GM20431 (cell line): ENCODE measurements at regions not wholly inside any gene's neighbourhood (a gene's known extent, or its start where the extent isn't known, plus 50 kb on each side); places are given as distances from the start of the nearest gene placed in this dataset.

Experiments used
- in situ Hi-C: fragments of 300-500 bp; cut with MseI, MboI; formaldehyde crosslinking; loops from one replicate; pipeline ENCODE4 v1.15.0; 2020; ENCODE audit warnings: low sequenced_read_pairs; ENCODE audit not compliant: unreplicated experiment

DNA sequence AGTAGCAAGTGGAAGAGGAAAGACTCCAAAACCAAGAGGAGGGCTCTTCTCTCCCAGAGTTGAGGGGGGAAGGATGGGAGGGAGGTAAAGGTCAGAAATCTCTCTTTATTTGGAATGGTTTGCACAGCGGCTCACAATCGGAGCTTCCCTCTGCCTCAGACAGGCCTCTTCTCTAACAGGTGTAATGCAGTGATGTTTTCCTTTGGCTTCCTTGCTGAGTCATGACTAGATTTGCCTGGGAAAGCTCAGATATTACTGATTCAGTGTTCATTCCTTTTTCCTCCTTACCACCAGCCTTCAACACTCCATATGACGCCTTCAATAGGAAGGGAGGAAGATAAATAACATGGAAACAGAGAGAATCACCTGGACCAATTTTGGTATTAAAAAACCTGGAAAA, 136.6 kb downstream of the RNF152 start:
- in situ Hi-C loops: no loop called here

GRCh38 chr18:61755555-61755954, 137.3 kb downstream of the RNF152 start:
- in situ Hi-C loops: no loop called here

- in situ Hi-C loops: no loop called here
Observed at GRCh38 chr18:61754039-61754583, 138.7 kb downstream of the RNF152 start.

DNA sequence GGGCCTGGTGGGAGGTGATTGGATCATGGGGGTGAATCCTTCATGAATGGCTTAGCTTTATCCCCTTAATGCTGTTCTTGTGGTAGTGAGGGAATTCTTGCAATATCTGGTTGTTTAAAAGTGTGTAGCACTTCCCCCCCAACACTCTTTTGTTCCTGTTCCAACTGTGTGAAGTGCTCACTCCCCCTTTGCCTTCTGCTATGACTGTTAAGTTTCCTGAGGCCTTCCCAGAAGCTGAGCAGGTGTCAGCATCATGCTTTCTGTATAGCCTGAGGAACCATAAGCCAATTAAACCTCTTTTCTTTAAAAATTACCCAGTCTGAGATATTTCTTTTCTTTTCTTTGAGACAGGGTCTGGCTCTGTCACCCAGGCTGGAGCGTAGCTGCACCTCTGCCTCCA, 139.4 kb downstream of the RNF152 start:
- in situ Hi-C loops: no loop called here

- in situ Hi-C loops: no loop called here
Observed at GRCh38 chr18:61752973-61753372, 139.8 kb downstream of the RNF152 start.

- in situ Hi-C loops: no loop called here
Observed at GRCh38 chr18:61750840-61751668, 141.8 kb downstream of the RNF152 start.

GRCh38 chr18:61749546-61749945, 143.3 kb downstream of the RNF152 start:
- in situ Hi-C loops: no loop called here

DNA sequence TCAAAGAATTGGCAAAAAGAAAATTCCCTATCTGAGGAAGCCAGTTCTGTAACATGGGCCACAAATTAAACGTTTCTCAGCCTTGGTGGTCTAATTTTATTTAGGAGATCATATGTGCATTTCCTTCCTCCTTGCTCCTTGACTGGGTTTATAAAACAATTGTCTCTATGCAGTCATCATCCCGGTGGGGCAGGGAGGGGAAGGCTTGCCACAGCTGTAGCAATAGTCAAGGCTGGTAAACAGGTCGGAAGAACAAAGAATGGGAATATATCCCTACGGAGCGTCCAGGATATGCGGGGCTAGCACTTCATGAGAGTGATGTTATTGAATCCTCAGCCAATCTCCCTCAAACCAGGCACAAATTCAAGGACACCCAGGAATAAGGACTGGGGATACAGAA, 143.8 kb downstream of the RNF152 start:
- in situ Hi-C loops: no loop called here

DNA sequence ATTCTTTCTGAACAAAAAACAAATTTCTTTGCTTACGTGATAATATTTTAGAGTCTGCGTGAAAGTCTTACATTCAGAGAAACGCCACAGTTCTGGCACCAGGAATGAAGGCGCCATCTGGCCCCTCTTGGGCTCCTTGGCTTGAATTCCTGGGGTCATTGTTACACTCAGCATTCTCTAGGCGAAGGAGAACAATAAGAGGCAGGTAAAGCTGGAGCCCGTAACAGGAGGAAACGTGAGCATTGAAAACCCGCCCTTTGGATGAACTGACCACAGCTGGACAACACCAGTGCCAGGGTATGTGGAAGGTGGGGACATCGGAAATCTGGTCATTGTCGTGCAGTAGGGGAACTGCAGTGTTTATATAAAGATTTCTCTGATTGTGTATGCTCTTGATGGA, 144.8 kb downstream of the RNF152 start:
- in situ Hi-C loops: no loop called here

GRCh38 chr18:61743775-61744531, 148.9 kb downstream of the RNF152 start:
- in situ Hi-C loops: no loop called here

DNA sequence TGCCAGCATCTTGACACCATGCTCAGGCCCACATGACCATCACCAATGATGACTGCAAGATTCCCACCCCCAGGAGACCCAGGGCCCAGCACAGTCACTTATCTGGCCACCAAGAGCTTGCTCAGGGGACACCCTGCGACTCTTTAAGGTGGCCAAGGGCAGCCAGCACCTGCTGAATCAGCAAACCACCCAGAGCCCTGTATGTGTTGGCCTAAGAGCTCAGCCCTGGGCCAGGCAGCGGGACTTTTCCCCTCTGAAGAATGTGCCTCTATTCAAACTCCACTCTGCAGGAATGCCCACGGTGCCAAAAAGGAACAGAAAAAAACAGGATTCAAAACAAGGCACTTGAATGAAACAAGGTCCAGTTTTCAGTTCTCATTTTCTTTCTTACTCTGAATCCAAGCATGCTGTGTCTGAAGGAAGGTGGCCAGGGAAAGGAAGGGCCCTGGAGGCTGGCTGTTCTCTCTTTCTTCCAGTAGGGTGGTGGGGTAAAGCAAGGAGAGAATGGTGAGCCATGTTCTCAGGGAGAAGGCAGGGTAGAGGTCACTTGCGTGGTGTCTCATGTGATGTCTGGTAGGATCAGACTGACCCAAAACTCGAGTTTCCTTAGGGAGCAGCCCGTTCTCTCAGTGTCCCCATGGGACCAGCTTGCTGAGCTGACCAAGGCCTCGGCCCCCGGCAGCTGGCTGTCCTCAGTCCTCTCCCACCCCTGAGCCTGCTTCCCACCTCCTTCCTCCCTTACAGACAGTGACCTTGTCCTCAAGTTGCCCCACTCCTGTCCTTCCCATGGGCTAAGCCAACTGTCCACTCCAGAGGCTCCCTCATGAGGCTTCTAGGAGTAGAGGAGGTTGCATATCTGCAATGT, 150.0 kb downstream of the RNF152 start:
- in situ Hi-C loops: no loop called here

DNA sequence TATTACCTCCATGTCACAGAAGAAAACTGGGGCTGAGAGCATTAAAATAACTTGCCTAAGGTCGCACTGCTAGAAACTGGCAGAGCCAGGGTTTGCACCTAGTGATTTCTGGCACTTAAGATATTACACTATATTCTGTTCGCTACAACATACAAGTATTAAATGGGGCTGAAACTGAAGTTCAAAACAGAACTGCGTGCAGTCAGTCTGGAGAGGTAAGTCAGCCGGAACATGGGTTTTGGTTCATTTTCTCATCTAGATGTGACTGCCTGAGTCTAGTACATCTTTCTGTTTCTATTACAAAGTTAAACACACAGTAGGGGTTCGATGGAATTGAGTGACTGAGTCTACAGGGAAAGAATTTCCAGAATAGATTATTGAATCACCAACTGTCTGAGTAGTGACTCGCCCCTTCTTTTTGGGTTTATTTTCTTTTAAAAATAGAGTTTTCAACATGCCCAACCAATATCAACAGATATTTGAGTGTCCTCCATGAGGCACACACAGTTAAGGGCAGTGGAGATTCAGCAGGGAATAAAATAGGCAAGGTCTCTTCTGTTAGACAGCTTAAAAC, 150.8 kb downstream of the RNF152 start:
- in situ Hi-C loops: no loop called here

GRCh38 chr18:61738488-61738887, 154.3 kb downstream of the RNF152 start:
- in situ Hi-C loops: no loop called here

- in situ Hi-C loops: no loop called here
Observed at GRCh38 chr18:61738042-61738441, 154.8 kb downstream of the RNF152 start.

GRCh38 chr18:61736133-61736532, 156.7 kb downstream of the RNF152 start:
- in situ Hi-C loops: no loop called here

GRCh38 chr18:61735564-61736102, 157.2 kb downstream of the RNF152 start:
- in situ Hi-C loops: no loop called here

GRCh38 chr18:61734396-61734795, 158.4 kb downstream of the RNF152 start:
- in situ Hi-C loops: no loop called here

GRCh38 chr18:61732854-61733253, 160.0 kb downstream of the RNF152 start:
- in situ Hi-C loops: no loop called here

DNA sequence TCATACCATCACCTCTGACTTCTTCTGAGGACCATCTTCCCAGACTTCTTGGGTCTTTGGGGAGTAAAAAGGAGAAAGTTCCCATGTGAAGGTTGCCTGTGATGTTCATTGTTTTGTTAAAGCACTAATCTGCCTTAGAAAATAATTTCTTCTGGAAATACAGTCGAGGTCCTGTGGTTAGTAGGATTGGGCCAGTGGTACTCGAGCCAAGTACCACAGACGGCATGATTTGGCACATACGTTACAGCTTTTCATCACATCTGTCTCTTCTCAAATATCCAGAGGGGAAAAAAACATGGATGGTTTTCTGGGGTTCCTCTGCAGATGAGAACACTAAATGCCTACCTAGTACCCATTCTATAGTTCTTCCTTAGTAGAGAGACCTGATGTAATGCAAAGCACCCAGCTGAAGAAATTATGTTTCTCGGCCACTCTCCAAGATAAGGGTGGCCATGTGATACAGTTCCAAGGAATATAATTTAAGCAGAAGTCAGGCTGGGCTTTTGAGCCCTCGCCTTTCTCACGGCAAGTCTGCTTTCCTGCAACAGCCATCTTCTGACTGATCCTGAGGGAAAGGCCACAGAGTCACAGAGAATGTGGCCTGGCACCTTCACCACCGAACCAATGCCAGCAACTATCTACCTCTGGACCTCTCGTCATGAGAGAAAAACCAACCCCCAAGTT, 161.0 kb downstream of the RNF152 start:
- in situ Hi-C loops: no loop called here
